ENCODE measurements at regions not wholly inside any gene's neighbourhood (a gene's known extent, or its start where the extent isn't known, plus 50 kb on each side); places are given as distances from the start of the nearest gene placed in this dataset.

- TF ChIP-seq CTCF (IDR thresholded peaks at IDR 0.05; ENCODE audit: low read depth, low read length, missing input control), result no peak
- no peak for TF ChIP-seq RXRA (IDR thresholded peaks at IDR 0.05)
- no peak for TF ChIP-seq REST (IDR thresholded peaks at IDR 0.05)
Observed at GRCh38 chr1:79517470-79518224, 511.1 kb upstream of the ADGRL4 start.

All from liver (tissue), 3 donors.